GM18505 (cell line): ENCODE measurements at regions not wholly inside any gene's neighbourhood (a gene's known extent, or its start where the extent isn't known, plus 50 kb on each side); places are given as distances from the start of the nearest gene placed in this dataset.
"Not testable (repeated sequence)": the region's sequence is repeated elsewhere in the genome, so short reads cannot be mapped to it uniquely, and the experiment has no call there.

Experiments used
- ATAC-seq: cut with Tn5 transposase; IDR thresholded peaks from one replicate; pipeline ENCODE4 v1.9.1; 2021; ENCODE audit not compliant: unreplicated experiment
- POLR2A ChIP-seq: IDR thresholded peaks from 4 replicates; pipeline ENCODE4 v1.6.1; 2011; ENCODE audit warnings: borderline replicate concordance; ENCODE audit not compliant: insufficient read depth, insufficient read length; ENCODE audit errors: extremely low read depth

DNA sequence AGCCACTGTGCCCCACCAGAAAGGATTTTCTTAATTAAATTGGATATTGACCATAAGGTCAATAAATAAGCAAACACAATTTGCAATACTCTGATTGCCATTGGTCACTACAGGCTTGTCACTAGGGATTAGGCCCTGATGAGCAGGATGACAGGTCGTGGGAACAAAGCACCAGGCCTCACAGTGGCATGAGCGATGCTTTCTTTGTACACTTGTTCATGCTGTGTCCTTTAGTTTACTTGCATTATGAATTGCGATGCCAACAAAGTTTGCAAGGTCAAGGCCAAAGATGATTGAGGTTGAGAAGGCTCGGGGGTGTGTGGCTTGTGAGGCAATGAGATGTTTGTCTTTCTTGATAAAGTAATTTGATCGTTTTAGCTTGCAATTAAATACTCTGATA lies 136.0 kb downstream of the TTC8 start:
- ATAC-seq = no peak

DNA sequence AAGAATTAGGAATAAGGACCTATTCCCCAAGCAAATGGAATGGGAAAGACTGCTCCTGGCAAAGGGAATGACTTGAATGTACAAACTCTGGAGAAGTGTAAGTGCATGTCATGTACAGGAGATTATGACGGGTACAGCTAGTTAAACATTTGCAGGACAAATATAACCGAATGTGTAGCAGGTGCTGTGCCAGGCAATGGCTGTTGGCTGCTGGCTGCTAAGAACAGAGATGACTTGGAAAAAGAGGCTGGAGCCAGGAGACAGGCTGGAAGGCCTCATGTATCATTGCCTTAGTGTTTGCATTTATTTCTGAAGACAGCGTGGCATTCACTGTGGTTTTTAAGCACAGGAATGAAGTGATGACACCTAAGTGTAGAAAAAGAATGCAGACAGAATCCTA lies 136.8 kb downstream of the TTC8 start:
- ATAC-seq = no peak
- TF ChIP-seq POLR2A = no peak

More for the DNA sequence above, 136.0 kb downstream of the TTC8 start:
- TF ChIP-seq POLR2A = no peak

DNA sequence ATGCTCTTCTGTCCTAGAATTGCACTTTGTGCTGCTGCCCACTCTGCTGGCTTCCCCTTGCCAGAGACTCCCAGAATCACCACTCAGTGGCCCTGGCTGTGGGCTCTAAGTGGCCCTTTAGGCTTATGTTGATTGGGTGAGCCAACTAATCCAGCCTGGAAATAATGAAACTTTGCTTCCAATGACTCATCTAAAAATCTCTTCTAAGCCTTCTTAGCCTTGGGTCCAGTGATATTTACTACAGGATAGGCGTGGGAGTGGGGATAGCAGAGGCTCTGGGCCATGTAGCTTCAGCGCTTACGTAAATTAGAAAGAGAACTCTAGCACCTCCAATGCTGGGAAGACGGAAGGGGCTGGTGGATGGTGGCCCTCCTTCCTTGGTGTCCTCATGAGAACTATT lies 137.9 kb downstream of the TTC8 start:
- TF ChIP-seq POLR2A = no peak
- ATAC-seq = no peak

DNA sequence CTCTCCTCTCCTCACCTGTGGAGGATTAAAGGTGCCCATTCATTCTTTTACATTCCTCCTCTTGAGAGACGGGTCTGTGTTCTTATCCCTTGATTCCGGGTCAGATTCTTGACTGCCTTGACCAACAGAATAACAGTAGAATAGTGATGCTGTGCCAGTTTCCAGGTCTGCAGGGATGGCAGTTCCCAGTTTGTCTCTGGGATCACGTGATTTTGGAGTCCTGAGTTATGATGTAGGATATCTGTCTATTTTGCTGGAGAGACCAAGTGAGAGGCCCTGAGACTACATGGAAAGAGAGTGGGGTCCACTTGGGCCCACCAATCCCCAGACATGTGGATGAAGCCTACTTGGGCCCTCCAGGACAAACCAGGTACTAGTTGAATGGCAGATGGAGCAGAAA lies 142.8 kb downstream of the TTC8 start:
- ATAC-seq = no peak
- no peak for TF ChIP-seq POLR2A

DNA sequence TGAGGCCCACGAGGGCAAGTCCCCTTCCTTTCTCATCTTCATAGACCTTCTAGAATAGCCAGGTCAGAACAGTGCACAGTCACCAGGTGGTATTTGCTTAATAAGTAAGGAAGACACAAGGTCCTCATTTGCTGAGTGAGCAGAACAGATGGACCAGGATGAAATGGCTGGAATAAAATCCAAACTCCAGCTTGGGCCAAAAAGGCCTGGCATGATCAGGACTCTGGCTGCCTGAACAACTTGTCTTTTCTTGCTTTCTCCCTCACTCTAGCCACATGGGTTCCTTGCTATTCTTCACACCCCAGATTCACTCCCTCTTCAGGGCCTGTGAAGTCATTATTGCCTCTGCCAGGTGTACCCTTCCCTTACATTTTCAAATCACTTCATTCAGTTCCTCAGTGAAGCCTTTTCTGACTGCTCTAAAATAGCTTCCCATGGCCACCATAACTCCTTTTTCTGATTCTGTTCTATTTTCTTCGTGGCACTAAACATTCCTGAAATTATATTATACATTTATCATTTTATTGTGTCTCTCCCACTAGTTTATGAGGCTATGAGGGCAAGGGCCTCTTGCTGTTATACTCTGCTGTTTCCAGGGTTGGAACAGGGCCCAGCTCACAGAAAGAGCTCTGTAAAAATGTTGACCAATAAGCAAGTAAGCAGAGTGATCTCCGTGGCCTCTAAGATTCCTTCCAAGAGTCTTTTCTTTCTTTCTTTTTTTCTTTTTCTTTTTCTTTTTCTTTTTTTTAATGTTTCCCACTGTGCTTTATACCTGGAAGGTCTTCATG lies 150.8 kb downstream of the TTC8 start:
- no peak for TF ChIP-seq POLR2A
- ATAC-seq = no peak

DNA sequence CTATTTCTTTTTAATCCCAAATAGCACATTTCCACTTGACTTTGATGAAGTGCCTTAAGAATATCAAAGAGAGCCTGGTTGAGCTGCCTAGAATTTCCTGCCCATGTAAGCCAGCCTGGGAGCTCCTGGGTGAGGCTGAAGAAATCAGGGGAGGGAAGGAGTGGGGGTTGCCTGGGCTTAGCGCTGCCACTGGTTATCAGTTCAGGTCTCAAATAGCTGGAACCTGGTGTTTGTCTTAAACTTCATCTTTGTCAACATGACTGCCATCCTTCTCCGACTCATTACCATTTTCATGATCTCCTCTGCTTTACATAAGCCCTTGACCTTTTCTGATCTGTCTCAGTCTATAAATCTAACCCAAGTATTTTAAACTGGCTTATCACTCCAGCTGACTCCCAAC lies 151.5 kb downstream of the TTC8 start:
- no peak for TF ChIP-seq POLR2A
- ATAC-seq = no peak

DNA sequence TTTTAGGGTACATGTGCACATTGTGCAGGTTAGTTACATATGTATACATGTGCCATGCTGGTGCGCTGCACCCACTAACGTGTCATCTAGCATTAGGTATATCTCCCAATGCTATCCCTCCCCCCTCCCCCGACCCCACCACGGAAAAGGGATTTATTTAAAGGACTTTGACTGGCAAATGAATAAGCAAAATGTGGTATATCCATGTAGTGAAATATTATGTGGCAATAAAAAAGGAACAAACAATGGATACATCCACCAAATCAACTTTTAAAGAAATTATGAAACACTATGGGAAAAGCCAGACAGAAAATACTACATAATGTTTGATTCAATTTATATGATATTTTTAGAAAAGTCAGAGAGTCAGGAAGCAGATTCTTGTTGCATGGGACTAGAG lies 156.5 kb downstream of the TTC8 start:
- not testable (repeated sequence) for ATAC-seq

DNA sequence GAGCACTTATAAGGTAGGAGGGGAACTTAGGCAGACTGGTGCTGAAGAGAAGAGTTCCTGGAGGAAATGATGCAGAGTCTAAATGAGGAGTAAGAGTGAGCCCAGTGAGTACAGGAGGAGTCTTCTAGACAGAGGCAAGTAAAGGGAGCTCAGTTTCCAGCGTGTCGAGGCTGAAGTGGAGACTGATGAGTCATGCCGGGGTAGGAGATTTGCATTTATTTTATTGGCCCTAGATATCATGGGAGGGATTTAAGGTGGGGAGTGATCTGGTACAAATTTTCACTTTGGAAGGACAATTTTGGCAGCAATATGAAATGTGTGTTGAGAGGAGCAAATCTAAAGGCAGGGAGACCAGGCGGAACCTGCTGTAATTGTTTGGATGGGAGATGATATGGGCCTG lies 157.5 kb downstream of the TTC8 start:
- TF ChIP-seq POLR2A = no peak
- no peak for ATAC-seq

DNA sequence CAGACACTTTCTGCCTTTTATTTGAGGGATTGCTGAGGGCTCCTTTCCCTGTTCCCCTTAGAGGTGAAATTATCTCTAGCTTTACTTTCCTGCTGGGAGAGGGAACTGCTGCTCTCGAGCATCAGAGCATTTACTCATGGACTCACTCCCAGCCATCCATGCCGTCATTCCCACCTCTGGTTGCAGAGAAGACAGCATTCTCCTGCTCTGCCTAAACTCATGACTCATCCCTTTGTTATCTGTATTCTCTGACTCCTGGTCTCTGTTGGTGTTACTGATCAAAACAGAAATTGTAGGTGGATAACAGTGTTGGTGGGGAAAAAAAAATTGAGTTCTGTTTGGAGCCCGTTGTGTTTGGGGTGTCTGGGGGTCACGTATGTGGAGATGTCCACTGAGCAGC lies 159.3 kb downstream of the TTC8 start:
- no peak for TF ChIP-seq POLR2A
- ATAC-seq = no peak

DNA sequence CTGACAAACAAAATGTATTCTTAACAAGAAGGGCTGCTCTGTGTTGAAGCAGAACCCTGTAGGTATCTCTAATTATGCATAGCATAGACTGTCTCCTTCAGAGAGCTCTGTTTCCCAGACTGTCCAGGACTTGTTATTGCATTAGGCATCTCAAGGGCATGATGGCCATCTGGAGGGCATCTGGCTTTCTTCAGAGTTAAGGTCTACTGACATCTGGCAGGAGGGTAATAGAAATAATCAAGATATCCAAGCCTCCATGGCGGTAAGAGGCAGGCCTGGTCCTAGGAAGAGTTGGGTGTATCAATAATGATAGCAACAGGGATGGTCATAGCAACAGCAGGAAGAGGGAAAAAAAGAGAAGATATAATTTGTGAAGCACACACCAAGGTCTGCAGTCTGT lies 161.2 kb downstream of the TTC8 start:
- TF ChIP-seq POLR2A = no peak
- no peak for ATAC-seq

DNA sequence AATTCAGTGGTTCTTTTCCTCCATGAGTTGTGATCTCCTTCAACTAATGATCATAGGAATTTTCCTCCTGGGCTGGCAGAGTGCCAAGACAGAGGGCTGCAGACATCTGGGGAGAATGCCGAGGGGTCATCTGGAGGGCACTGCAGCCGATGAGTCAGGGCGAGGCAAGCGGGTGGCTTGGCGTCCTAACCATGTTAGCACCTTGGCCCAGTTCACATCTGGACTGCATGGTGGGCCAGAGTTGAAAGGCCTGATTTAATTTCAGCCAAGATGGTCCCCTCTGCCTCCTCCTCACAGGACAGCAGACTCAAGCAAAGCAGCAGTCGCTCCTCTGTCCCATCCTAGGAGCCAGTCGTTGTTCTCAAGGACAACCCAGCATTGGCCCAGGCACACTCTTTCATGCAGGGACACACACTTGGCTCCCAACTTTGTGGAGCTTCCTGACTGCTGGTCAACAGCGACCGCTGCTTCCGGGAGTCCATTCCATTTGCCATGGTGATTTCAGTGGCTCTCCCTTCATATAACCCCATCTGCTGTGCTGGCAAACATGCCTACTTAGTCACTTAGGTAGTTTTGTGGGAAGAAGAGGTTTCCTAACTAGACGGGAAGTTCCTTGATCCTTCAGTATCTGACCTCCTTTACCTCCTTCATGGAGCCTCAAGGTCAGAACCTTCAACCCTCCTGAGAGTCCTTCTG lies 161.8 kb downstream of the TTC8 start:
- no peak for TF ChIP-seq POLR2A
- no peak for ATAC-seq

DNA sequence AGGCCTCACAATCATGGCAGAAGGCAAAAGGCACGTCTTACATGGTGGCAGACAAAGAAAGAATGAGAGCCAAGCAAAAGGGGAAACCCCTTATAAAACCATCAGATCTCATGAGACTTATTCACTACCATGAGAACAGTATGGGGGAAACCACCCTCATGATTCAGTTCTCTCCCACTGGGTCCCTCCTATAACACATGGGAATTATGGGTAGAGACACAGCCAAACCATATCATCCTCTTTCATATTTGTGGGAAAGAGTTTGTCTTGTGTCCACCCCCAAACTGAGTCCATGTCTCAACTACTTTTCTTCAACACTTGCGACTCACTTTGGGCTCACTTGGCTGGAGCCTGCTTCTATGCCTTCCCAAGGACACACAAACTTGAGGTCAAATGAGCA lies 162.5 kb downstream of the TTC8 start:
- ATAC-seq = not testable (repeated sequence)

DNA sequence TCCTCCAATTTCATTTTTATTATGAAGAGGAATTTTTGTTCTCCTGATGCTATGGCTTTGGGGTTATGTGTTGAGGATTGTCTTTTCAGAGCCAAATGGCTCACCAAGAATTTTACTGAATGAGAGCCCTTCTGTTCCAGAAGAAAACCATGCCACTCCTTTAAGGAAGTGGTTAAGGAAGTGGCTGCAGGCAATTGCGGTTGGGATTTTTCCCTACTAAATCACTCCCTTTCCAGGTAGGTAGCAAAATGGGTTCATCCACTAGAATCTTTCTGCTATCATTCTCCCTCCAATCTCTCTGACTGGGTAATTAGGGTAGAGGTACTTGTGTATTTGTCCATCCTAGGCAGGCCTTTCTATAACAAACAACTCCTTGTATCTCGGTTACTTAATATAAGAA lies 163.1 kb downstream of the TTC8 start:
- ATAC-seq = no peak
- TF ChIP-seq POLR2A = no peak

DNA sequence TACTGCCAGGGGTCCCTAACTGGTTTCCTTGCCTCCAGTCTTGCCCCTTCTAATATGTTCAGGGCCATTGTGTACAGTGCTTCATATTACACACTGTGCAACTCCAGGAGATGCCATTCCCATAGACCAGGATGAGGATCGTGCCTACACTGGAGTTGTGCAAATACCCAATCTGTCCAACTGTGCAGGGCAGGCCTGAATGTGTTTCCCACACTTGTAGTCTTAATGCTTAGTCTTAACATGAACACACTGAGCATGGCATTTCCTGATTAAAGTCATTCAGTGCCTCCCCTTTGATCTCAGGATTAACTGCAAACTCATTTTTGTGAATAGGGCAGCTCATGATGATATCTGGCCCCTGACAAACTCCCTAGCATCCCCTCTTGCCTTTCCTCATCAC lies 165.5 kb downstream of the TTC8 start:
- no peak for ATAC-seq
- TF ChIP-seq POLR2A = no peak
